Activated CD4-positive, CD25-positive, alpha-beta regulatory T cell treated with anti-CD3 and anti-CD28 coated beads, Interleukin-2, amount 50 U/mL, for 72 hours (primary cell): ENCODE measurements at regions not wholly inside any gene's neighbourhood (a gene's known extent, or its start where the extent isn't known, plus 50 kb on each side); places are given as distances from the start of the nearest gene placed in this dataset.
"Not testable (repeated sequence)": the region's sequence is repeated elsewhere in the genome, so short reads cannot be mapped to it uniquely, and the experiment has no call there.

Source experiments
- DNase-seq: peaks from one replicate; pipeline ENCODE4 v3.0.0; 2021

- DNase-seq, result no peak
Observed at GRCh38 chr18:78818495-78818894, 161.1 kb upstream of the SALL3 start.

- DNase-seq, result no peak
Observed at GRCh38 chr18:78818961-78819360, 160.7 kb upstream of the SALL3 start.

- no peak for DNase-seq
Observed at GRCh38 chr18:78820161-78820834, 159.3 kb upstream of the SALL3 start.

GRCh38 chr18:78821396-78821795 is 158.2 kb upstream of the SALL3 start:
- no peak for DNase-seq

GRCh38 chr18:78822171-78822948 is 157.3 kb upstream of the SALL3 start:
- no peak for DNase-seq

GRCh38 chr18:78822949-78823285 is 156.7 kb upstream of the SALL3 start:
- no peak for DNase-seq

- no peak for DNase-seq
Observed at GRCh38 chr18:78825168-78825567, 154.4 kb upstream of the SALL3 start.

GRCh38 chr18:78826631-78827030 is 153.0 kb upstream of the SALL3 start:
- DNase-seq, result no peak

- no peak for DNase-seq
Observed at GRCh38 chr18:78827141-78827540, 152.5 kb upstream of the SALL3 start.

- DNase-seq, result no peak
Observed at GRCh38 chr18:78828131-78828530, 151.5 kb upstream of the SALL3 start.

- DNase-seq, result not testable (repeated sequence)
Observed at GRCh38 chr18:78829026-78829425, 150.6 kb upstream of the SALL3 start.

GRCh38 chr18:78830161-78830560 is 149.5 kb upstream of the SALL3 start:
- no peak for DNase-seq

- DNase-seq, result no peak
Observed at GRCh38 chr18:78830826-78831225, 148.8 kb upstream of the SALL3 start.

GRCh38 chr18:78831603-78832002 is 148.0 kb upstream of the SALL3 start:
- DNase-seq, result no peak

GRCh38 chr18:78833833-78834232 is 145.8 kb upstream of the SALL3 start:
- DNase-seq, result no peak

GRCh38 chr18:78836838-78837237 is 142.8 kb upstream of the SALL3 start:
- no peak for DNase-seq

GRCh38 chr18:78837754-78838153 is 141.9 kb upstream of the SALL3 start:
- DNase-seq, result no peak

GRCh38 chr18:78838183-78838582 is 141.4 kb upstream of the SALL3 start:
- no peak for DNase-seq

GRCh38 chr18:78849046-78849445 is 130.6 kb upstream of the SALL3 start:
- no peak for DNase-seq

- no peak for DNase-seq
Observed at GRCh38 chr18:78849458-78849857, 130.2 kb upstream of the SALL3 start.

- DNase-seq, result no peak
Observed at GRCh38 chr18:78853341-78853740, 126.3 kb upstream of the SALL3 start.

- no peak for DNase-seq
Observed at GRCh38 chr18:78855188-78855587, 124.4 kb upstream of the SALL3 start.

- no peak for DNase-seq
Observed at GRCh38 chr18:78856569-78857313, 122.9 kb upstream of the SALL3 start.
